AG10803 (cell line): ENCODE measurements at regions not wholly inside any gene's neighbourhood (a gene's known extent, or its start where the extent isn't known, plus 50 kb on each side); places are given as distances from the start of the nearest gene placed in this dataset.

Experiments used
- DNase-seq: peaks from one replicate; pipeline ENCODE4 v3.0.0; 2010; ENCODE audit warnings: low read depth
- H3K4me3 ChIP-seq: 2 replicates; pipeline ENCODE4 v1.5.1; 2011; ENCODE audit warnings: mild to moderate bottlenecking, low read length, control low read depth
- CTCF ChIP-seq: conservative IDR thresholded peaks from 2 replicates; pipeline ENCODE4 v1.5.1; 2011; ENCODE audit warnings: mild to moderate bottlenecking, low read length, control low read depth, inconsistent platforms

GRCh38 chr3:118400086-118400485, 634.6 kb downstream of the IGSF11 start:
- TF ChIP-seq CTCF: no peak
- H3K4me3 ChIP-seq: no peak overlapping the region
- DNase-seq: no peak

- H3K4me3 ChIP-seq: no peak overlapping the region
- no peak for TF ChIP-seq CTCF
- DNase-seq: no peak
These were observed 633.8 kb downstream of the IGSF11 start for GRCh38 chr3:118400886-118401285.

- no peak for TF ChIP-seq CTCF
- DNase-seq: no peak
- H3K4me3 ChIP-seq: no peak overlapping the region
These were observed 632.8 kb downstream of the IGSF11 start for GRCh38 chr3:118401887-118402286.

GRCh38 chr3:118402971-118403370, 631.7 kb downstream of the IGSF11 start:
- no peak overlapping the region for H3K4me3 ChIP-seq
- DNase-seq: no peak
- no peak for TF ChIP-seq CTCF

- no peak for TF ChIP-seq CTCF
- H3K4me3 ChIP-seq: no peak overlapping the region
- DNase-seq: no peak
These were observed 628.1 kb downstream of the IGSF11 start for GRCh38 chr3:118406562-118406961.

GRCh38 chr3:118408431-118408830, 626.2 kb downstream of the IGSF11 start:
- TF ChIP-seq CTCF: no peak
- DNase-seq: no peak
- no peak overlapping the region for H3K4me3 ChIP-seq

- no peak for TF ChIP-seq CTCF
- no peak for DNase-seq
- H3K4me3 ChIP-seq: no peak overlapping the region
These were observed 622.1 kb downstream of the IGSF11 start for GRCh38 chr3:118412503-118412902.
